ENCODE measurements at regions not wholly inside any gene's neighbourhood (a gene's known extent, or its start where the extent isn't known, plus 50 kb on each side); places are given as distances from the start of the nearest gene placed in this dataset.

GRCh38 chr10:27440021-27440420 lies 64.1 kb upstream of the RAB18 start:
- no peak for TF ChIP-seq CTCF (IDR thresholded peaks at IDR 0.05 in 8 of 11, conservative IDR thresholded peaks at IDR 0.05 in 3 of 11)
- TF ChIP-seq POLR2AphosphoS5 (IDR thresholded peaks at IDR 0.05) = no peak
- no peak for TF ChIP-seq POLR2A (IDR thresholded peaks at IDR 0.05)
- no peaks in the 10 kb centered on the region for H3K9me3 ChIP-seq
- no peak overlapping the region for H3K4me3 ChIP-seq
- no peak overlapping the region for H3K27ac ChIP-seq
- DNase-seq = no peak
- no peaks in the 10 kb centered on the region for H3K36me3 ChIP-seq
- intact Hi-C loops (cut with DNase I; ENCODE audit: low total_unique reads) = loop anchor here (10.0 kb wide), 1 partner anchor 745 kb away; no protein-coding TSS in a partner anchor
- H3K27me3 ChIP-seq (replicated peaks in 1 of 7) = no peaks in the 10 kb centered on the region
- no peaks in the 10 kb centered on the region for H3K4me1 ChIP-seq

GRCh38 chr10:27439101-27439500 lies 65.0 kb upstream of the RAB18 start:
- TF ChIP-seq POLR2A (IDR thresholded peaks at IDR 0.05) (no peak), POLR2AphosphoS5 (IDR thresholded peaks at IDR 0.05) (no peak), CTCF (IDR thresholded peaks at IDR 0.05 in 8 of 11, conservative IDR thresholded peaks at IDR 0.05 in 3 of 11) (no peak)
- Histone ChIP-seq H3K9me3 (no peaks in the 10 kb centered on the region), H3K4me3 (no peak overlapping the region), H3K27ac (no peak overlapping the region), H3K27me3 (replicated peaks in 1 of 7) (no peaks in the 10 kb centered on the region), H3K36me3 (no peaks in the 10 kb centered on the region), H3K4me1 (no peaks in the 10 kb centered on the region)
- no peak for DNase-seq
- intact Hi-C loops (cut with DNase I; ENCODE audit: low total_unique reads) = no loop called here
- WGBS, 5 donors = 88 to 96% (median 92%) methylated on average over 1 of the region's 1 CpG

DNA sequence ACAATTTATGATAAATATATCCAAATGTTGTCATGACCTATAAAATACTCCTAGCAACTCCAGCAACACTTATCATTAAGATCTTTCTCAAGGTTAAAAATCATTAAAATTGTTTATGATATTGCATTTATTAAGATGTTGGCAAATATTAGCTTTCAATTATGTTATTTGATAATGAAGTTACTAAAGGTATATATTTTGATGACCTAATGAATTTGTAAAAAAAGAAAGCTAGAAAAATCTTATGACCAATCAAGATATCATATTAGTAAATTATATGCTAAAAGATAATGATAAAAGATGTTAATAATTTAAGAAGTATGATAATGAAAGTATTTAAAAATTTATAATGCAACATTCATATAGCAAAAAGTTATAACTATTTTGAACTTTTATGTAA lies 66.3 kb upstream of the RAB18 start:
- no peaks in the 10 kb centered on the region for H3K27me3 ChIP-seq (replicated peaks in 1 of 7)
- H3K36me3 ChIP-seq = no peaks in the 10 kb centered on the region
- no peaks in the 10 kb centered on the region for H3K4me1 ChIP-seq
- no peak for TF ChIP-seq POLR2A (IDR thresholded peaks at IDR 0.05)
- no peak for DNase-seq
- no peak overlapping the region for H3K4me3 ChIP-seq
- peaks cover 0 to 7% (median 0%) of the 10 kb centered on the region in 8 donors for H3K9me3 ChIP-seq
- no peak overlapping the region for H3K27ac ChIP-seq
- intact Hi-C loops (cut with DNase I; ENCODE audit: low total_unique reads) = no loop called here

GRCh38 chr10:27436710-27437109 lies 67.4 kb upstream of the RAB18 start:
- TF ChIP-seq POLR2AphosphoS5 (IDR thresholded peaks at IDR 0.05) (no peak), POLR2A (IDR thresholded peaks at IDR 0.05) (no peak), CTCF (IDR thresholded peaks at IDR 0.05 in 8 of 11, conservative IDR thresholded peaks at IDR 0.05 in 3 of 11) (no peak)
- H3K27ac ChIP-seq = no peak overlapping the region
- peaks cover 0 to 7% (median 0%) of the 10 kb centered on the region in 8 donors for H3K9me3 ChIP-seq
- intact Hi-C loops (cut with DNase I; ENCODE audit: low total_unique reads) = no loop called here
- H3K4me3 ChIP-seq = no peak overlapping the region
- DNase-seq = no peak
- WGBS, 5 donors = 75 to 92% (median 86%) methylated on average over 8 of the region's 8 CpGs
- H3K36me3 ChIP-seq = no peaks in the 10 kb centered on the region
- no peaks in the 10 kb centered on the region for H3K4me1 ChIP-seq
- no peaks in the 10 kb centered on the region for H3K27me3 ChIP-seq (replicated peaks in 1 of 7)

- no peak for DNase-seq
- Histone ChIP-seq H3K9me3 (peaks cover 0 to 7% (median 0%) of the 10 kb centered on the region in 8 donors), H3K4me3 (no peak overlapping the region), H3K4me1 (no peaks in the 10 kb centered on the region), H3K27me3 (replicated peaks in 1 of 7) (no peaks in the 10 kb centered on the region), H3K27ac (no peak overlapping the region), H3K36me3 (no peaks in the 10 kb centered on the region)
- intact Hi-C loops (cut with DNase I; ENCODE audit: low total_unique reads) = no loop called here
- 81 to 91% (median 86%) methylated on average over 2 of the region's 2 CpGs for WGBS, 5 donors
- no peak for TF ChIP-seq POLR2A (IDR thresholded peaks at IDR 0.05)
- no peak for TF ChIP-seq CTCF (IDR thresholded peaks at IDR 0.05 in 8 of 11, conservative IDR thresholded peaks at IDR 0.05 in 3 of 11)
- no peak for TF ChIP-seq POLR2AphosphoS5 (IDR thresholded peaks at IDR 0.05)
These were observed 70.1 kb upstream of the RAB18 start for GRCh38 chr10:27433976-27434375.

All from spleen (tissue), 11 donors.